Mesenchymal stem cell (in vitro differentiated cells and primary cell): ENCODE measurements at regions not wholly inside any gene's neighbourhood (a gene's known extent, or its start where the extent isn't known, plus 50 kb on each side); places are given as distances from the start of the nearest gene placed in this dataset.
"Not testable (repeated sequence)": the region's sequence is repeated elsewhere in the genome, so short reads cannot be mapped to it uniquely, and the experiment has no call there.

Experiments used
- DNase-seq: peaks from one replicate; pipeline ENCODE4 v3.0.0-alpha.2; 2013
- H2AFZ ChIP-seq: one replicate; pipeline ENCODE4 v1.6.1; 2013; ENCODE audit warnings: low read depth, mild to moderate bottlenecking, control low read depth, inconsistent platforms, low read length, moderate library complexity
- H2AK5ac ChIP-seq: 2 replicates; pipeline ENCODE4 v1.6.1; 2013; ENCODE audit warnings: low read length, moderate library complexity, mild to moderate bottlenecking, inconsistent platforms; ENCODE audit not compliant: severe bottlenecking
- H2BK120ac ChIP-seq: one replicate; pipeline ENCODE4 v1.6.1; 2013; ENCODE audit warnings: low read depth, mild to moderate bottlenecking, inconsistent platforms, low read length, moderate library complexity
- H2BK12ac ChIP-seq, 2 experiments: one replicate each; pipeline ENCODE4 v1.6.1; 2013; ENCODE audit warnings: inconsistent platforms in 2 of 2, low read length in 2 of 2, mild to moderate bottlenecking in 2 of 2, moderate library complexity in 2 of 2, control low read depth in 1 of 2
- H2BK15ac ChIP-seq: one replicate; pipeline ENCODE4 v1.6.1; 2013; ENCODE audit warnings: mild to moderate bottlenecking, low read depth, inconsistent platforms; ENCODE audit not compliant: poor library complexity, severe bottlenecking
- H2BK5ac ChIP-seq: 2 replicates; pipeline ENCODE4 v1.6.1; 2013; ENCODE audit warnings: low read depth, mild to moderate bottlenecking, low read length, control low read depth, inconsistent platforms; ENCODE audit not compliant: poor library complexity, severe bottlenecking
- H3K14ac ChIP-seq, 2 experiments: one replicate each; pipeline ENCODE4 v1.6.1; 2013; ENCODE audit warnings: inconsistent platforms in 2 of 2, low read length in 2 of 2, control low read depth in 1 of 2, mild to moderate bottlenecking in 1 of 2, moderate library complexity in 1 of 2
- H3K18ac ChIP-seq, 2 experiments: one replicate each; pipeline ENCODE4 v1.6.1; 2013; ENCODE audit warnings: inconsistent platforms in 2 of 2, low read length in 2 of 2, control low read depth in 1 of 2, low read depth in 1 of 2, mild to moderate bottlenecking in 1 of 2
- H3K23ac ChIP-seq, 2 experiments: one replicate each; pipeline ENCODE4 v1.6.1; 2013; ENCODE audit warnings: inconsistent platforms in 2 of 2, low read length in 2 of 2, mild to moderate bottlenecking in 2 of 2, moderate library complexity in 2 of 2, control low read depth in 1 of 2
- H3K27ac ChIP-seq: 2 replicates; pipeline ENCODE4 v1.5.1; 2013; ENCODE audit warnings: mild to moderate bottlenecking, moderate library complexity, low read length, control low read depth, inconsistent platforms; ENCODE audit not compliant: poor library complexity, severe bottlenecking
- H3K27me3 ChIP-seq, 2 experiments: 2 replicates each; pipeline versions ENCODE4 v1.6.1 to v1.7.0; 2013; ENCODE audit warnings: low read length in 2 of 2, mild to moderate bottlenecking in 2 of 2, moderate library complexity in 2 of 2, control low read depth in 1 of 2, inconsistent platforms in 1 of 2; ENCODE audit not compliant: control insufficient read depth in 1 of 2, insufficient read depth in 1 of 2
- H3K36me3 ChIP-seq, 2 experiments: 2 replicates each; pipeline versions ENCODE4 v1.6.1 to v1.7.0; 2013; ENCODE audit warnings: low read length in 2 of 2, control low read depth in 1 of 2, inconsistent platforms in 1 of 2, low read depth in 1 of 2, mild to moderate bottlenecking in 1 of 2; ENCODE audit not compliant: insufficient read depth in 2 of 2, control insufficient read depth in 1 of 2
- H3K4ac ChIP-seq, 2 experiments: one replicate each; pipeline ENCODE4 v1.6.1; 2013; ENCODE audit warnings: inconsistent platforms in 2 of 2, low read length in 2 of 2, mild to moderate bottlenecking in 2 of 2, moderate library complexity in 2 of 2, control low read depth in 1 of 2, low read depth in 1 of 2
- H3K4me1 ChIP-seq: 2 replicates; pipeline ENCODE4 v1.6.1; 2013; ENCODE audit warnings: low read depth, low read length, control low read depth; ENCODE audit not compliant: control insufficient read depth, insufficient read depth
- H3K4me2 ChIP-seq: 2 replicates; pipeline ENCODE4 v1.6.1; 2013; ENCODE audit warnings: low read length, mild to moderate bottlenecking, inconsistent platforms; ENCODE audit not compliant: poor library complexity, severe bottlenecking
- H3K4me3 ChIP-seq, 2 experiments: 2 replicates each; pipeline versions ENCODE4 v1.5.1 to v1.7.0; 2013; ENCODE audit warnings: low read length in 2 of 2, mild to moderate bottlenecking in 2 of 2, control low read depth in 1 of 2, low read depth in 1 of 2; ENCODE audit not compliant: insufficient read depth in 1 of 2
- H3K79me1 ChIP-seq: replicated peaks from 2 replicates; pipeline ENCODE4 v1.6.1; 2013; ENCODE audit warnings: mild to moderate bottlenecking, control low read depth, low read length, inconsistent platforms; ENCODE audit not compliant: poor library complexity, severe bottlenecking
- H3K9ac ChIP-seq: 2 replicates; pipeline ENCODE4 v1.7.0; 2013; ENCODE audit warnings: mild to moderate bottlenecking, low read length, moderate library complexity
- H3K9me3 ChIP-seq: 2 replicates; pipeline ENCODE4 v1.7.0; 2013; ENCODE audit warnings: mild to moderate bottlenecking, low read length; ENCODE audit not compliant: control insufficient read depth
- H4K8ac ChIP-seq: one replicate; pipeline ENCODE4 v1.6.1; 2013; ENCODE audit warnings: inconsistent platforms, mild to moderate bottlenecking, low read length, moderate library complexity
- H4K91ac ChIP-seq: one replicate; pipeline ENCODE4 v1.6.1; 2013; ENCODE audit warnings: mild to moderate bottlenecking, low read length, inconsistent platforms
- WGBS: methylation state at CpG from one replicate; pipeline ENCODE4 v1.1.7; 2013; ENCODE audit warnings: mixed read lengths; 5-methylcytosine and 5-hydroxymethylcytosine counted together

DNA sequence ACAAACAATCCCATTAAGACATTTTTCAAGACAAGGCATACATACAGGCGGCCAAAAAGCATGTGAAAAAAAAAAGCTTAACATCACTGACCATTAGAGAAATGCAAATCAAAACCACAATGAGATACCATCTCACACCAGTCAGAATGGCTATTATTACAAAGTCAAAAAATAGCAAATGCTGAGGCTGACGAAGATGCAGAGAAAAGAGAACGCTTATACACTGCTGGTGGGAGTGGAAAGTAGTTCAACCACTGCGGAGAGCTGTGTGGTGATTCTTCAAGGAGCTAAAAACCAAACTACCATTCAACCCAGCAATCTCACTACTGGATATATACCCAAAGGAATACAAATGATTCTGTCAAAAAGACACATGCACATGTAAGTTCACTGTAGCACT is 216.7 kb downstream of the FOXG1 start:
- peaks cover 11% of the 10 kb centered on the region for H3K9me3 ChIP-seq
- no peak overlapping the region for H3K4me2 ChIP-seq
- H3K4me1 ChIP-seq: no peaks in the 10 kb centered on the region
- no peak overlapping the region for H3K14ac ChIP-seq
- H3K18ac ChIP-seq: no peak overlapping the region
- H2BK5ac ChIP-seq: no peak overlapping the region
- no peak overlapping the region for H3K23ac ChIP-seq
- no peaks in the 10 kb centered on the region for H3K79me1 ChIP-seq
- no peak overlapping the region for H3K4me3 ChIP-seq
- no peak overlapping the region for H3K27ac ChIP-seq
- no peak overlapping the region for H2BK120ac ChIP-seq
- no peak for DNase-seq
- H3K4ac ChIP-seq: no peak overlapping the region
- no peak overlapping the region for H2AK5ac ChIP-seq
- H2BK12ac ChIP-seq: no peak overlapping the region
- H3K36me3 ChIP-seq: no peaks in the 10 kb centered on the region
- H4K8ac ChIP-seq: no peak overlapping the region
- H2AFZ ChIP-seq: no peak overlapping the region
- WGBS: 78% methylated on average over 4 of the region's 4 CpGs
- H2BK15ac ChIP-seq: no peak overlapping the region
- no peak overlapping the region for H3K9ac ChIP-seq
- no peaks in the 10 kb centered on the region for H3K27me3 ChIP-seq
- H4K91ac ChIP-seq: no peak overlapping the region

DNA sequence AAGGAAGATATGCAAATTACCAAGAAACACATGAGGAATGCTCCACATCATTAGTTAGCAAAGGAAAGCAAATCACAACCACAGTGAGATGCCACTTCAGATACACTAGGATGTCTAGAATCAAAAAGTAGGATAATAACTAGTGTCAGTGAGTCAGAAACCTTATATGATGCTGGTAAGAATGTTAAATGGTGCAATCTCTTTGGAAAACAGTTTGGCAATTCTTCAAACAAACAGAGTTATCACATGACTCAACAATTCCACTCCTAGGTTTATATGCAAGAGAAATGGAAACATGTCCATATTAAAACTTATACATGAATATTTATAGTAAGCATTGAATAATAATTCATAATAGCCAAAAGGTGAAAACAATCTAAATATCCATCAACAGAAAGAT is 220.9 kb downstream of the FOXG1 start:
- Histone ChIP-seq H2BK120ac (no peak overlapping the region), H4K8ac (no peak overlapping the region), H4K91ac (no peak overlapping the region), H2BK5ac (no peak overlapping the region), H3K4me3 (no peak overlapping the region), H3K18ac (no peak overlapping the region), H3K4me2 (no peak overlapping the region), H2AFZ (no peak overlapping the region), H2BK12ac (no peak overlapping the region), H3K27me3 (no peaks in the 10 kb centered on the region), H3K14ac (no peak overlapping the region), H3K79me1 (no peaks in the 10 kb centered on the region), H3K23ac (no peak overlapping the region), H3K9me3 (peaks cover 5% of the 10 kb centered on the region), H3K4me1 (no peaks in the 10 kb centered on the region), H2AK5ac (no peak overlapping the region), H3K4ac (no peak overlapping the region), H2BK15ac (no peak overlapping the region), H3K27ac (no peak overlapping the region), H3K36me3 (no peaks in the 10 kb centered on the region), H3K9ac (no peak overlapping the region)
- no peak for DNase-seq

- not testable (repeated sequence) for H3K79me1 ChIP-seq, DNase-seq, H4K91ac ChIP-seq, H2BK120ac ChIP-seq, H3K23ac ChIP-seq, H2BK15ac ChIP-seq, H3K4me2 ChIP-seq, H3K9ac ChIP-seq, H2AFZ ChIP-seq, H3K27me3 ChIP-seq, H3K9me3 ChIP-seq, H4K8ac ChIP-seq, H3K4me1 ChIP-seq, H3K18ac ChIP-seq, H2AK5ac ChIP-seq, H2BK12ac ChIP-seq, H3K14ac ChIP-seq, H3K4me3 ChIP-seq, H3K36me3 ChIP-seq, H3K27ac ChIP-seq, H3K4ac ChIP-seq, H2BK5ac ChIP-seq
- 40% methylated on average over 4 of the region's 4 CpGs for WGBS
Observed at GRCh38 chr14:28997196-28997595, 230.6 kb downstream of the FOXG1 start.

DNA sequence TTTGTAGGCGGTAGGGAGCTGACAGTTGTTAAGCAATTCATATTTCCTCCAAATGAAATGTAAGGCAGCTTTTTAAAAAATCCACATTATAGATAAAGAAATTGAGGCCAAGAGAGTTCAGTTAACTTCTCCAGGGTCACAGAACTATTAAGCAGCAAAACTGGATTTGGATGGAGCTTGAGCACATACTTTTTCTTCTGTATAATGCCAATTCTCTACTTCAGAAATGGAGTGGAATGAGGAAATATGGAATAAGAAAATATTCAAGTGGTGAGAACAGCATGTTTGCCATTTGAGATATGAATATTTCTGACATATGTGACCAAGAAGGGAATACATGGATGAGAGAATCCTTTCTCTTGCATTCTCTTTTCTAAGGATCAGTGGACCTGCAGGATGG is 233.1 kb downstream of the FOXG1 start:
- no peak overlapping the region for H3K4ac ChIP-seq
- no peak overlapping the region for H3K27ac ChIP-seq
- no peaks in the 10 kb centered on the region for H3K36me3 ChIP-seq
- no peak overlapping the region for H2BK5ac ChIP-seq
- H2BK15ac ChIP-seq: no peak overlapping the region
- no peak overlapping the region for H2BK12ac ChIP-seq
- no peak for DNase-seq
- H3K18ac ChIP-seq: no peak overlapping the region
- no peak overlapping the region for H3K9ac ChIP-seq
- H3K23ac ChIP-seq: no peak overlapping the region
- H3K4me1 ChIP-seq: no peaks in the 10 kb centered on the region
- H3K27me3 ChIP-seq: no peaks in the 10 kb centered on the region
- no peak overlapping the region for H2AK5ac ChIP-seq
- H3K4me3 ChIP-seq: no peak overlapping the region
- no peak overlapping the region for H3K4me2 ChIP-seq
- no peak overlapping the region for H4K91ac ChIP-seq
- WGBS: no CpG with 5 or more reads among the region's 1 CpG
- H4K8ac ChIP-seq: no peak overlapping the region
- H3K9me3 ChIP-seq: no peaks in the 10 kb centered on the region
- no peak overlapping the region for H2AFZ ChIP-seq
- no peak overlapping the region for H2BK120ac ChIP-seq
- no peak overlapping the region for H3K14ac ChIP-seq
- H3K79me1 ChIP-seq: no peaks in the 10 kb centered on the region
